IMR-90 (cell line): ENCODE measurements at regions not wholly inside any gene's neighbourhood (a gene's known extent, or its start where the extent isn't known, plus 50 kb on each side); places are given as distances from the start of the nearest gene placed in this dataset.
"Not testable (repeated sequence)": the region's sequence is repeated elsewhere in the genome, so short reads cannot be mapped to it uniquely, and the experiment has no call there.

Experiments used
- ATAC-seq: fragments of 200-7000 bp; cut with Tn5 transposase; 2 replicates; pipeline ENCODE4 v1.9.1; 2020; ENCODE audit warnings: low read depth, mild to moderate bottlenecking, moderate library complexity
- BruUV-seq: library from RNA; stranded (reverse); fragments of 400-500 nt; replicated peaks from 2 replicates; lab custom pipeline; 2021; lab: Mats Ljungman, UMichigan
- CTCF ChIA-PET: fragments of 300-600 bp; formaldehyde crosslinking; extraction: SDS; loops from one replicate; lab custom pipeline; 2021; ENCODE audit warnings: antibody characterized with exemption; lab: Yijun Ruan, JAX
- POLR2A ChIA-PET: fragments of 300-600 bp; sonication (Branson Sonifier 250); formaldehyde crosslinking; loops from one replicate; lab custom pipeline; 2022; ENCODE audit warnings: antibody characterized with exemption; ENCODE audit not compliant: unreplicated experiment; lab: Charles Lee
- DNase-seq: peaks from one replicate; pipeline ENCODE4 v3.0.0; 2013
- H2AFZ ChIP-seq: replicated peaks from 2 replicates; pipeline ENCODE3; 2013; ENCODE audit warnings: low read length, mild to moderate bottlenecking; ENCODE audit not compliant: poor library complexity
- H2AK5ac ChIP-seq: 2 replicates; pipeline ENCODE4 v1.6.1; 2013; ENCODE audit warnings: low read depth, low read length, inconsistent platforms
- H2AK9ac ChIP-seq: replicated peaks from 2 replicates; pipeline ENCODE3; 2013; ENCODE audit warnings: mild to moderate bottlenecking, low read depth, low read length, moderate library complexity; ENCODE audit not compliant: poor library complexity
- H2BK120ac ChIP-seq: 2 replicates; pipeline ENCODE4 v1.6.1; 2013; ENCODE audit warnings: low read depth, low read length, inconsistent platforms
- H2BK15ac ChIP-seq: 3 replicates; pipeline ENCODE4 v1.6.1; 2013; ENCODE audit warnings: low read depth, low read length, inconsistent platforms
- H2BK20ac ChIP-seq: 2 replicates; pipeline ENCODE4 v1.6.1; 2013; ENCODE audit warnings: low read depth, mild to moderate bottlenecking, inconsistent platforms, low read length, moderate library complexity
- H2BK5ac ChIP-seq: 2 replicates; pipeline ENCODE4 v1.6.1; 2013; ENCODE audit warnings: mild to moderate bottlenecking, low read depth, low read length, inconsistent platforms; ENCODE audit not compliant: poor library complexity, severe bottlenecking
- H3K14ac ChIP-seq: replicated peaks from 2 replicates; pipeline ENCODE4 v1.6.1; 2013; ENCODE audit warnings: low read depth, low read length, inconsistent platforms
- H3K18ac ChIP-seq: 2 replicates; pipeline ENCODE4 v1.6.1; 2013; ENCODE audit warnings: low read depth, low read length, control low read depth
- H3K23ac ChIP-seq: 2 replicates; pipeline ENCODE4 v1.6.1; 2013; ENCODE audit warnings: low read depth, low read length, inconsistent platforms
- H3K27ac ChIP-seq: 2 replicates; pipeline ENCODE4 v1.5.1; 2013; ENCODE audit warnings: mild to moderate bottlenecking, control low read depth, low read length; ENCODE audit not compliant: insufficient read depth
- H3K27me3 ChIP-seq: 2 replicates; pipeline ENCODE4 v1.6.1; 2013; ENCODE audit warnings: low read length; ENCODE audit not compliant: control insufficient read depth, insufficient read depth
- H3K36me3 ChIP-seq: 2 replicates; pipeline ENCODE4 v1.6.1; 2013; ENCODE audit warnings: low read length, mixed read lengths; ENCODE audit not compliant: control insufficient read depth, insufficient read depth
- H3K4ac ChIP-seq: 2 replicates; pipeline ENCODE4 v1.6.1; 2013; ENCODE audit warnings: low read depth, low read length, inconsistent platforms
- H3K4me1 ChIP-seq: 2 replicates; pipeline ENCODE4 v1.6.1; 2013; ENCODE audit warnings: low read length, mixed read lengths; ENCODE audit not compliant: control insufficient read depth, insufficient read depth
- H3K4me2 ChIP-seq: 2 replicates; pipeline ENCODE4 v1.6.1; 2013; ENCODE audit warnings: low read depth, mild to moderate bottlenecking, control low read depth, low read length, moderate library complexity
- H3K4me3 ChIP-seq: 2 replicates; pipeline ENCODE4 v1.5.1; 2013; ENCODE audit warnings: low read depth, mild to moderate bottlenecking, control low read depth, low read length, moderate library complexity; ENCODE audit not compliant: insufficient read depth
- H3K56ac ChIP-seq: 2 replicates; pipeline ENCODE4 v1.6.1; 2013; ENCODE audit warnings: low read length, inconsistent platforms; ENCODE audit not compliant: insufficient read depth; ENCODE audit errors: extremely low read depth
- H3K79me1 ChIP-seq, 2 experiments: 2 replicates each; pipeline ENCODE4 v1.6.1; 2013; ENCODE audit warnings: low read length in 2 of 2, inconsistent platforms in 1 of 2, low read depth in 1 of 2
- H3K9ac ChIP-seq: 2 replicates; pipeline ENCODE4 v1.6.1; 2013; ENCODE audit warnings: low read depth, low read length, control low read depth
- H3K9me1 ChIP-seq: 2 replicates; pipeline ENCODE4 v1.6.1; 2013; ENCODE audit warnings: low read length, inconsistent platforms; ENCODE audit not compliant: insufficient read depth
- H3K9me3 ChIP-seq: 2 replicates; pipeline ENCODE4 v1.6.1; 2013; ENCODE audit warnings: low read length; ENCODE audit not compliant: control insufficient read depth, insufficient read depth
- H4K20me1 ChIP-seq: 2 replicates; pipeline ENCODE4 v1.6.1; 2013; ENCODE audit warnings: low read length, inconsistent platforms; ENCODE audit not compliant: insufficient read depth
- H4K5ac ChIP-seq: 2 replicates; pipeline ENCODE4 v1.6.1; 2013; ENCODE audit warnings: mild to moderate bottlenecking, low read depth, low read length, control low read depth
- H4K8ac ChIP-seq, 2 experiments: 2 replicates each; pipeline ENCODE4 v1.6.1; 2013; ENCODE audit warnings: low read depth in 2 of 2, low read length in 2 of 2, control low read depth in 1 of 2, inconsistent platforms in 1 of 2
- H4K91ac ChIP-seq: 2 replicates; pipeline ENCODE4 v1.6.1; 2013; ENCODE audit warnings: low read depth, low read length, inconsistent platforms; ENCODE audit not compliant: insufficient read depth
- CEBPB ChIP-seq: IDR thresholded peaks from 2 replicates; pipeline ENCODE4 v1.6.1; 2012; ENCODE audit warnings: low read depth, low read length, improper control_type of control experiment
- CHD1 ChIP-seq: IDR thresholded peaks from 2 replicates; pipeline ENCODE4 v1.6.1; 2012; ENCODE audit warnings: low read depth, low read length, improper control_type of control experiment
- MAZ ChIP-seq: IDR thresholded peaks from 2 replicates; pipeline ENCODE4 v1.6.1; 2012; ENCODE audit warnings: low read depth, mild to moderate bottlenecking, low read length, improper control_type of control experiment, moderate library complexity, borderline replicate concordance
- MXI1 ChIP-seq: IDR thresholded peaks from 2 replicates; pipeline ENCODE4 v1.6.1; 2012; ENCODE audit warnings: low read depth, mild to moderate bottlenecking, low read length, moderate library complexity, borderline replicate concordance
- POLR2A ChIP-seq: IDR thresholded peaks from 2 replicates; pipeline ENCODE4 v1.6.1; 2012; ENCODE audit warnings: mild to moderate bottlenecking, low read depth, low read length
- RCOR1 ChIP-seq: IDR thresholded peaks from 2 replicates; pipeline ENCODE4 v1.6.1; 2012; ENCODE audit warnings: mild to moderate bottlenecking, low read length, improper control_type of control experiment; ENCODE audit not compliant: insufficient replicate concordance
- SMC3 ChIP-seq: fragments of 150-350 bp; IDR thresholded peaks from 2 replicates; pipeline ENCODE4 v1.6.1; 2016; ENCODE audit warnings: low read depth, mild to moderate bottlenecking, antibody characterized with exemption, low read length, moderate library complexity
- WGBS, 2 experiments: methylation state at CpG; one replicate each; pipeline versions ENCODE4 v1.1.5 to v1.1.7; 2013; ENCODE audit warnings: missing lambda C conversion rate in 2 of 2; ENCODE audit not compliant: insufficient read length in 1 of 2; ENCODE audit errors: extremely low coverage in 2 of 2; 5-methylcytosine and 5-hydroxymethylcytosine counted together
- dilution Hi-C: fragments of 300-500 bp; cut with HindIII; formaldehyde crosslinking; loops from one replicate; pipeline ENCODE4 v1.14.3; 2018; ENCODE audit warnings: low sequenced_read_pairs; ENCODE audit not compliant: unreplicated experiment
- in situ Hi-C: fragments of 300-500 bp; cut with MboI; formaldehyde crosslinking; loops from 3 replicates; pipeline ENCODE4 v1.14.3; 2019; ENCODE audit warnings: low sequenced_read_pairs, inconsistent platforms, mixed read lengths
- intact Hi-C: fragments of 100-400 bp; cut with micrococcal nuclease; formaldehyde crosslinking; loops from 2 replicates; pipeline ENCODE4 v1.10.0; 2022
- TF ChIP-seq, protein P1 (sequence below): fragments of 150-350 bp; IDR thresholded peaks from 2 replicates; pipeline ENCODE4 v1.6.1; 2016; ENCODE audit warnings: low read depth, mild to moderate bottlenecking, low read length, moderate library complexity, borderline replicate concordance

DNA sequence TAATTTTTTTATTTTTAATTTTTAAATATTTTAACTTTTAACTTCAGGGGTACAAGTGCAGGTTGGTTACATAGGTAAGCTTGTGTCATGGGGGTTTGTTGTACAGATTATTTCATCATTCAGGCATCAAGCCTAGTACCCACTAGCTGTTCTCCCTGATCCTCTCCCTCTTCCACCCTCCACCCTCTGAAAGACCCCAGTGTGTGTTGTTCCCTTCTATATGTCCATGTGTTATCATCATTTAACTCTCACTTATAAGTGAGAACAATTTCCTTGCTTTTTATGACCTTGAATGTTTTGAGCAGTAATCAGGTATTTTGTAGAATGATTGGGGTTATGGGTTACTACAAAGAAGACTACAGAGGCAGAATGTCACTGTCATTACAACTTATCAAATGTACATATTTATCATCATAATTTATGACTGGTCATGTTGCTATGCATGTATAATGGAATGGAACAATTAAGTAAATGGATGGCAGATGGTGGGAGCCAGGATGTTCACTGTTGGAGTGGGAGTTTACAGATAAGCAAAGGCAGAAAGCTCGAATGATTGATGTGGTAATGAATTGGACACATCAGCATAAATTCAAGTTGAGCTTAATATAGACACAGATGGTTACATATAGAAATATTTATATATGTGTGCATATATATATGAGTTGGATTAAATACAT is 563.8 kb upstream of the ROBO1 start:
- Histone ChIP-seq H2AK5ac (no peak overlapping the region), H3K14ac (no peak overlapping the region), H4K20me1 (no peaks in the 10 kb centered on the region), H4K8ac (no peak overlapping the region), H3K4me2 (no peak overlapping the region), H2BK15ac (no peak overlapping the region), H3K9me3 (no peaks in the 10 kb centered on the region), H3K56ac (no peak overlapping the region), H2AK9ac (no peak overlapping the region), H3K9me1 (no peaks in the 10 kb centered on the region), H2AFZ (no peak overlapping the region), H2BK20ac (no peak overlapping the region), H2BK120ac (no peak overlapping the region), H4K5ac (no peak overlapping the region), H3K4ac (no peak overlapping the region), H2BK5ac (no peak overlapping the region), H3K23ac (no peak overlapping the region), H3K36me3 (no peaks in the 10 kb centered on the region), H3K18ac (no peak overlapping the region), H3K27me3 (no peaks in the 10 kb centered on the region), H3K79me1 (no peaks in the 10 kb centered on the region), H3K27ac (no peak overlapping the region), H3K4me1 (no peaks in the 10 kb centered on the region), H3K4me3 (no peak overlapping the region), H3K9ac (no peak overlapping the region), H4K91ac (no peak overlapping the region)
- ChIA-PET POLR2A (no interaction called here), CTCF (no interaction called here)
- no CpG with 5 or more reads among the region's 1 CpG for WGBS, 2 experiments
- intact Hi-C loops = no loop called here
- DNase-seq (no peak), ATAC-seq (no peak)
- BruUV-seq = no TSS peak
- no peak for TF ChIP-seq CHD1
- TF ChIP-seq, protein P1, sequence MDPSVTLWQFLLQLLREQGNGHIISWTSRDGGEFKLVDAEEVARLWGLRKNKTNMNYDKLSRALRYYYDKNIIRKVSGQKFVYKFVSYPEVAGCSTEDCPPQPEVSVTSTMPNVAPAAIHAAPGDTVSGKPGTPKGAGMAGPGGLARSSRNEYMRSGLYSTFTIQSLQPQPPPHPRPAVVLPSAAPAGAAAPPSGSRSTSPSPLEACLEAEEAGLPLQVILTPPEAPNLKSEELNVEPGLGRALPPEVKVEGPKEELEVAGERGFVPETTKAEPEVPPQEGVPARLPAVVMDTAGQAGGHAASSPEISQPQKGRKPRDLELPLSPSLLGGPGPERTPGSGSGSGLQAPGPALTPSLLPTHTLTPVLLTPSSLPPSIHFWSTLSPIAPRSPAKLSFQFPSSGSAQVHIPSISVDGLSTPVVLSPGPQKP = no peak
- TF ChIP-seq SMC3 = no peak
- no peak for TF ChIP-seq POLR2A
- no peak for TF ChIP-seq MAZ
- TF ChIP-seq RCOR1 = no peak
- no peak for TF ChIP-seq CEBPB
- TF ChIP-seq MXI1 = no peak
- in situ Hi-C loops = no loop called here
- dilution Hi-C loops = no loop called here

DNA sequence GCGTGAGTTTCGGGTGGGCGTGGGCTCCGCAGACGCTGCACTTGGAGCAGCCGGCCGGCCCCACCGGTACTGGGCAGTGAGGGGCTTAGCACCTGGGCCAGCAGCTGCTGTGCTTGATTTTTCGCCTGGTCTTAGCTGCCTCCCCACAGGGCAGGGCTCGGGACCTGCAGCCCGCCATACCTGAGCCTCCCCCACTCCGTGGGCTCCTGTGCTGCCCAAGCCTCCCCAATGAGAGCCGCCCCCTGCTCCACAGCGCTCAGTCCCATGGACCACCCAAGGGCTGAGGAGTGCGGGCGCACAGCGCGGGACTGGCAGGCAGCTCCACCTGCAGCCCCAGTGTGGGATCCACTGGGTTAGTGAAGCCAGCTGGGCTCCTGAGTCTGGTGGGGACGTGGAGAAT is 546.7 kb upstream of the ROBO1 start:
- H3K23ac ChIP-seq, H3K9me1 ChIP-seq, POLR2A ChIA-PET, DNase-seq, H2AK9ac ChIP-seq, H3K56ac ChIP-seq, H3K9ac ChIP-seq, H2AK5ac ChIP-seq, H3K4me2 ChIP-seq, BruUV-seq, H2BK120ac ChIP-seq, dilution Hi-C loops, H2BK20ac ChIP-seq, H2BK15ac ChIP-seq, H3K79me1 ChIP-seq, in situ Hi-C loops, intact Hi-C loops, H2BK5ac ChIP-seq, H4K91ac ChIP-seq, H3K36me3 ChIP-seq, H3K4ac ChIP-seq, CTCF ChIA-PET, H3K14ac ChIP-seq, H3K27ac ChIP-seq, H3K4me1 ChIP-seq, H4K5ac ChIP-seq, H2AFZ ChIP-seq, H3K9me3 ChIP-seq, H4K20me1 ChIP-seq, H3K18ac ChIP-seq, ATAC-seq, H3K27me3 ChIP-seq, H3K4me3 ChIP-seq, H4K8ac ChIP-seq: not testable (repeated sequence)
- whole genome bisulfite sequencing, 2 experiments = no CpG with 5 or more reads among the region's 19 CpGs
